ENCODE measurements at regions not wholly inside any gene's neighbourhood (a gene's known extent, or its start where the extent isn't known, plus 50 kb on each side); places are given as distances from the start of the nearest gene placed in this dataset.

- TF ChIP-seq, protein P1, sequence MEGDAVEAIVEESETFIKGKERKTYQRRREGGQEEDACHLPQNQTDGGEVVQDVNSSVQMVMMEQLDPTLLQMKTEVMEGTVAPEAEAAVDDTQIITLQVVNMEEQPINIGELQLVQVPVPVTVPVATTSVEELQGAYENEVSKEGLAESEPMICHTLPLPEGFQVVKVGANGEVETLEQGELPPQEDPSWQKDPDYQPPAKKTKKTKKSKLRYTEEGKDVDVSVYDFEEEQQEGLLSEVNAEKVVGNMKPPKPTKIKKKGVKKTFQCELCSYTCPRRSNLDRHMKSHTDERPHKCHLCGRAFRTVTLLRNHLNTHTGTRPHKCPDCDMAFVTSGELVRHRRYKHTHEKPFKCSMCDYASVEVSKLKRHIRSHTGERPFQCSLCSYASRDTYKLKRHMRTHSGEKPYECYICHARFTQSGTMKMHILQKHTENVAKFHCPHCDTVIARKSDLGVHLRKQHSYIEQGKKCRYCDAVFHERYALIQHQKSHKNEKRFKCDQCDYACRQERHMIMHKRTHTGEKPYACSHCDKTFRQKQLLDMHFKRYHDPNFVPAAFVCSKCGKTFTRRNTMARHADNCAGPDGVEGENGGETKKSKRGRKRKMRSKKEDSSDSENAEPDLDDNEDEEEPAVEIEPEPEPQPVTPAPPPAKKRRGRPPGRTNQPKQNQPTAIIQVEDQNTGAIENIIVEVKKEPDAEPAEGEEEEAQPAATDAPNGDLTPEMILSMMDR (IDR thresholded peaks at IDR 0.05), result no peak
- TF ChIP-seq POLR2A (IDR thresholded peaks at IDR 0.05), result no peak
Measured at GRCh38 chrX:117543885-117544284, 572.7 kb downstream of the KLHL13 start.

Measured in vagina (tissue), 2 donors.